ENCODE measurements at regions not wholly inside any gene's neighbourhood (a gene's known extent, or its start where the extent isn't known, plus 50 kb on each side); places are given as distances from the start of the nearest gene placed in this dataset.
"Not testable (repeated sequence)": the region's sequence is repeated elsewhere in the genome, so short reads cannot be mapped to it uniquely, and the experiment has no call there.

GRCh38 chr15:66630801-66631351, 65.1 kb upstream of the LCTL start:
- no peak for TF ChIP-seq ZFX (IDR thresholded peaks at IDR 0.05; ENCODE audit: borderline replicate concordance)
- no peak for TF ChIP-seq CTCF (IDR thresholded peaks at IDR 0.05)
- no peak overlapping the region for H3K27ac ChIP-seq

GRCh38 chr15:66631616-66632263, 65.9 kb upstream of the LCTL start:
- no peak for TF ChIP-seq CTCF (IDR thresholded peaks at IDR 0.05)
- TF ChIP-seq ZFX (IDR thresholded peaks at IDR 0.05; ENCODE audit: borderline replicate concordance): no peak
- H3K27ac ChIP-seq: no peak overlapping the region

GRCh38 chr15:66633041-66633937, 67.5 kb upstream of the LCTL start:
- no peak overlapping the region for H3K27ac ChIP-seq

GRCh38 chr15:66633938-66634250, 68.1 kb upstream of the LCTL start:
- no peak overlapping the region for H3K27ac ChIP-seq
- no peak for TF ChIP-seq CTCF (IDR thresholded peaks at IDR 0.05)
- TF ChIP-seq ZFX (IDR thresholded peaks at IDR 0.05; ENCODE audit: borderline replicate concordance): no peak

More at GRCh38 chr15:66633041-66633937, 67.5 kb upstream of the LCTL start:
- no peak for TF ChIP-seq CTCF (IDR thresholded peaks at IDR 0.05)

GRCh38 chr15:66634540-66634939, 67.5 kb upstream of the SMAD6 start:
- TF ChIP-seq CTCF (IDR thresholded peaks at IDR 0.05): no peak
- no peak overlapping the region for H3K27ac ChIP-seq

- TF ChIP-seq ZFX (IDR thresholded peaks at IDR 0.05; ENCODE audit: borderline replicate concordance): no peak
- TF ChIP-seq CTCF (IDR thresholded peaks at IDR 0.05): no peak
- H3K27ac ChIP-seq: no peak overlapping the region
Measured at GRCh38 chr15:66635006-66635405, 67.0 kb upstream of the SMAD6 start.

GRCh38 chr15:66635817-66636216, 66.2 kb upstream of the SMAD6 start:
- no peak overlapping the region for H3K27ac ChIP-seq
- TF ChIP-seq ZFX (IDR thresholded peaks at IDR 0.05; ENCODE audit: borderline replicate concordance) (no peak), CTCF (IDR thresholded peaks at IDR 0.05) (no peak)

GRCh38 chr15:66637044-66637443, 65.0 kb upstream of the SMAD6 start:
- H3K27ac ChIP-seq: not testable (repeated sequence)

Data from 22Rv1 (cell line).